SK-N-SH treated with all-trans-retinoic acid at 6 μM for 48 hours (cell line): ENCODE measurements at regions not wholly inside any gene's neighbourhood (a gene's known extent, or its start where the extent isn't known, plus 50 kb on each side); places are given as distances from the start of the nearest gene placed in this dataset.

Experiments
- ATAC-seq: fragments of 200-7000 bp; cut with Tn5 transposase; 3 replicates; pipeline ENCODE4 v1.9.1; 2020; ENCODE audit warnings: mild to moderate bottlenecking, moderate library complexity
- ARNTL ChIP-seq: fragments of 450-650 bp; formaldehyde crosslinking; IDR thresholded peaks from 2 replicates; pipeline ENCODE4 v1.5.0; 2020; ENCODE audit warnings: low read depth, mild to moderate bottlenecking, moderate library complexity, borderline replicate concordance
- BACH2 ChIP-seq: fragments of 250-450 bp; sonication (Bioruptor Pico); IDR thresholded peaks from 2 replicates; pipeline ENCODE4 v1.9.0; 2021; ENCODE audit warnings: mild to moderate bottlenecking, borderline replicate concordance
- CREB5 ChIP-seq: fragments of 250-450 bp; sonication (Bioruptor Pico); IDR thresholded peaks from 2 replicates; pipeline ENCODE4 v1.5.1; 2020; ENCODE audit warnings: low read depth, mild to moderate bottlenecking, moderate library complexity
- CSDC2 ChIP-seq: fragments of 250-450 bp; sonication (Bioruptor Pico); IDR thresholded peaks from 2 replicates; pipeline ENCODE4 v1.5.0; 2020; ENCODE audit warnings: mild to moderate bottlenecking, moderate library complexity
- CSRNP3 ChIP-seq: fragments of 250-450 bp; sonication (Bioruptor Pico); IDR thresholded peaks from 2 replicates; pipeline ENCODE4 v1.5.1; 2021; ENCODE audit warnings: mild to moderate bottlenecking, moderate library complexity
- ESRRG ChIP-seq: fragments of 250-450 bp; sonication (Bioruptor Pico); IDR thresholded peaks from 2 replicates; pipeline ENCODE4 v1.6.1; 2021; ENCODE audit warnings: mild to moderate bottlenecking
- GLIS3 ChIP-seq: fragments of 250-450 bp; sonication (Bioruptor Pico); IDR thresholded peaks from 2 replicates; pipeline ENCODE4 v1.5.0; 2020; ENCODE audit warnings: mild to moderate bottlenecking, moderate library complexity
- ISL1 ChIP-seq: fragments of 250-450 bp; sonication (Bioruptor Pico); IDR thresholded peaks from 2 replicates; pipeline ENCODE4 v2.1.2; 2022; ENCODE audit warnings: mild to moderate bottlenecking, moderate library complexity
- OSR1 ChIP-seq: fragments of 250-450 bp; sonication (Bioruptor Pico); IDR thresholded peaks from 2 replicates; pipeline ENCODE4 v1.8.0; 2022; ENCODE audit warnings: moderate library complexity, mild to moderate bottlenecking, inconsistent platforms
- PATZ1 ChIP-seq: fragments of 250-450 bp; sonication (Bioruptor Pico); IDR thresholded peaks from 2 replicates; pipeline ENCODE4 v1.8.0; 2020; ENCODE audit warnings: mild to moderate bottlenecking, moderate library complexity, borderline replicate concordance
- POU6F1 ChIP-seq: fragments of 250-450 bp; sonication (Bioruptor Pico); IDR thresholded peaks from 2 replicates; pipeline ENCODE4 v1.8.0; 2021; ENCODE audit warnings: low read depth, mild to moderate bottlenecking, moderate library complexity, borderline replicate concordance
- PPARA ChIP-seq: fragments of 250-450 bp; sonication (Bioruptor Pico); IDR thresholded peaks from 2 replicates; pipeline ENCODE4 v1.5.0; 2020; ENCODE audit warnings: mild to moderate bottlenecking, borderline replicate concordance
- RARB ChIP-seq: fragments of 250-450 bp; sonication (Bioruptor Pico); IDR thresholded peaks from 2 replicates; pipeline ENCODE4 v1.8.0; 2021; ENCODE audit warnings: mild to moderate bottlenecking, moderate library complexity
- SNAI2 ChIP-seq: fragments of 250-450 bp; sonication (Bioruptor Pico); IDR thresholded peaks from 2 replicates; pipeline ENCODE4 v1.5.0; 2020; ENCODE audit warnings: mild to moderate bottlenecking, moderate library complexity
- TCF4 ChIP-seq: fragments of 250-450 bp; sonication (Bioruptor Pico); IDR thresholded peaks from 2 replicates; pipeline ENCODE4 v1.8.0; 2021; ENCODE audit warnings: mild to moderate bottlenecking, moderate library complexity, borderline replicate concordance
- TOX ChIP-seq: fragments of 250-450 bp; sonication (Bioruptor Pico); IDR thresholded peaks from 2 replicates; pipeline ENCODE4 v1.8.0; 2021; ENCODE audit warnings: mild to moderate bottlenecking, moderate library complexity, borderline replicate concordance
- TSHZ2 ChIP-seq: fragments of 250-450 bp; sonication (Bioruptor Pico); IDR thresholded peaks from 2 replicates; pipeline ENCODE4 v1.5.0; 2020; ENCODE audit warnings: mild to moderate bottlenecking, moderate library complexity
- ZC3H10 ChIP-seq: fragments of 250-450 bp; sonication (Bioruptor Pico); IDR thresholded peaks from 2 replicates; pipeline ENCODE4 v1.5.1; 2021; ENCODE audit warnings: mild to moderate bottlenecking, moderate library complexity
- ZFP3 ChIP-seq: fragments of 250-450 bp; sonication (Bioruptor Pico); IDR thresholded peaks from 2 replicates; pipeline ENCODE4 v1.5.0; 2020; ENCODE audit warnings: mild to moderate bottlenecking, moderate library complexity
- ZFP30 ChIP-seq: fragments of 450-650 bp; formaldehyde crosslinking; IDR thresholded peaks from 2 replicates; pipeline ENCODE4 v1.5.0; 2022; ENCODE audit warnings: mild to moderate bottlenecking, moderate library complexity
- ZNF565 ChIP-seq: fragments of 450-650 bp; formaldehyde crosslinking; conservative IDR thresholded peaks from 2 replicates; pipeline ENCODE4 v1.5.0; 2020; ENCODE audit warnings: low read depth, mild to moderate bottlenecking, moderate library complexity
- ZNF70 ChIP-seq: fragments of 450-650 bp; formaldehyde crosslinking; IDR thresholded peaks from 2 replicates; pipeline ENCODE4 v1.5.0; 2020; ENCODE audit warnings: mild to moderate bottlenecking, moderate library complexity
- ZNF8 ChIP-seq: fragments of 450-650 bp; formaldehyde crosslinking; IDR thresholded peaks from 2 replicates; pipeline ENCODE4 v1.5.0; 2020; ENCODE audit warnings: mild to moderate bottlenecking, moderate library complexity

- no peak for ATAC-seq
- no peak for TF ChIP-seq ESRRG (CRISPR knock-in tag)
- no peak for TF ChIP-seq TOX (CRISPR knock-in tag)
- no peak for TF ChIP-seq ZFP3
- TF ChIP-seq ZFP30 (CRISPR knock-in tag) = no peak
- no peak for TF ChIP-seq BACH2 (CRISPR knock-in tag)
- no peak for TF ChIP-seq CSRNP3 (CRISPR knock-in tag)
- no peak for TF ChIP-seq OSR1 (CRISPR knock-in tag)
- TF ChIP-seq CSDC2 (CRISPR knock-in tag) = no peak
- no peak for TF ChIP-seq PATZ1
- no peak for TF ChIP-seq GLIS3 (CRISPR knock-in tag)
- TF ChIP-seq RARB (CRISPR knock-in tag) = no peak
- no peak for TF ChIP-seq ARNTL (CRISPR knock-in tag)
- TF ChIP-seq POU6F1 = no peak
- TF ChIP-seq ZNF8 (CRISPR knock-in tag) = no peak
- TF ChIP-seq ISL1 = no peak
- TF ChIP-seq PPARA (CRISPR knock-in tag) = no peak
- no peak for TF ChIP-seq SNAI2 (CRISPR knock-in tag)
Measured at GRCh38 chr7:155192961-155193640, 104.6 kb upstream of the INSIG1 start.

- no peak for ATAC-seq
- TF ChIP-seq GLIS3 (CRISPR knock-in tag) (no peak), TSHZ2 (CRISPR knock-in tag) (no peak), PATZ1 (no peak), ZNF8 (CRISPR knock-in tag) (no peak), BACH2 (CRISPR knock-in tag) (no peak)
- TF ChIP-seq, all 23 proteins: peak for 0
Measured at GRCh38 chr7:155193716-155194115, 104.0 kb upstream of the INSIG1 start.

- no peak for ATAC-seq
- TF ChIP-seq ZNF565 (CRISPR knock-in tag) (no peak), ZFP30 (CRISPR knock-in tag) (no peak), ZNF70 (no peak), CSDC2 (CRISPR knock-in tag) (no peak), ESRRG (CRISPR knock-in tag) (no peak), TSHZ2 (CRISPR knock-in tag) (no peak), ISL1 (no peak), RARB (CRISPR knock-in tag) (no peak), ZC3H10 (CRISPR knock-in tag) (no peak), TCF4 (CRISPR knock-in tag) (no peak), CREB5 (no peak)
Measured at GRCh38 chr7:155194382-155195140, 103.1 kb upstream of the INSIG1 start.
